H1 (cell line): ENCODE measurements at regions not wholly inside any gene's neighbourhood (a gene's known extent, or its start where the extent isn't known, plus 50 kb on each side); places are given as distances from the start of the nearest gene placed in this dataset.

ENCODE experiments used
- CTCF ChIA-PET: fragments of 300-600 bp; sonication (Branson Sonifier 250); formaldehyde crosslinking; loops from one replicate; lab custom pipeline; 2021; ENCODE audit not compliant: partially characterized antibody; lab: Charles Lee
- POLR2A ChIA-PET: fragments of 300-600 bp; sonication (Branson Sonifier 250); formaldehyde crosslinking; loops from one replicate; lab custom pipeline; 2021; ENCODE audit warnings: inconsistent platforms; ENCODE audit not compliant: partially characterized antibody; lab: Charles Lee
- DNase-seq, 2 experiments: peaks; one replicate each; pipeline versions ENCODE4 v3.0.0 to v3.0.0-alpha.2; 2010 to 2022; ENCODE audit warnings: low spot score in 2 of 2, low read depth in 1 of 2, mixed read lengths in 1 of 2
- FAIRE-seq: peaks from 2 replicates; lab custom pipeline; 2011; peaks lifted over from hg19 to GRCh38; lab: Jason Lieb, UNC
- H2AFZ ChIP-seq: 2 replicates; pipeline ENCODE4 v1.8.1; 2012; ENCODE audit warnings: low read length, inconsistent platforms
- H2AK5ac ChIP-seq: 2 replicates; pipeline ENCODE4 v1.6.1; 2013; ENCODE audit warnings: low read depth, low read length
- H2BK120ac ChIP-seq: replicated peaks from 2 replicates; pipeline ENCODE3; 2013; ENCODE audit warnings: low read depth, low read length, inconsistent platforms
- H2BK12ac ChIP-seq: 2 replicates; pipeline ENCODE4 v1.6.1; 2013; ENCODE audit warnings: low read depth, low read length
- H2BK15ac ChIP-seq: 2 replicates; pipeline ENCODE4 v1.6.1; 2013; ENCODE audit warnings: low read length
- H2BK20ac ChIP-seq: 2 replicates; pipeline ENCODE4 v1.6.1; 2013; ENCODE audit warnings: low read length
- H2BK5ac ChIP-seq: 2 replicates; pipeline ENCODE4 v1.6.1; 2013; ENCODE audit warnings: low read depth, low read length
- H3K14ac ChIP-seq: 2 replicates; pipeline ENCODE4 v1.6.1; 2013; ENCODE audit warnings: inconsistent platforms; ENCODE audit not compliant: insufficient read length
- H3K18ac ChIP-seq: 2 replicates; pipeline ENCODE4 v1.6.1; 2013; ENCODE audit warnings: low read length; ENCODE audit errors: extremely low read depth
- H3K23ac ChIP-seq: 2 replicates; pipeline ENCODE4 v1.6.1; 2013; ENCODE audit warnings: inconsistent platforms; ENCODE audit not compliant: insufficient read length
- H3K23me2 ChIP-seq: 2 replicates; pipeline ENCODE4 v1.6.1; 2013; ENCODE audit warnings: low read depth, low read length
- H3K27ac ChIP-seq: 2 replicates; pipeline ENCODE4 v1.6.1; 2011; ENCODE audit warnings: low read depth, low read length, inconsistent platforms
- H3K27me3 ChIP-seq, 4 experiments: replicated peaks in 1 of 4; 1 replicate in 1 of 4; 2 replicates in 3 of 4; pipeline versions ENCODE4 v1.6.1 to v1.8.1; 2011 to 2013; ENCODE audit warnings: low read length in 3 of 4, mild to moderate bottlenecking in 3 of 4, inconsistent platforms in 2 of 4, mixed read lengths in 2 of 4, moderate library complexity in 1 of 4; ENCODE audit not compliant: control insufficient read depth in 3 of 4, insufficient read depth in 3 of 4; ENCODE audit errors: extremely low read depth in 1 of 4
- H3K36me3 ChIP-seq, 4 experiments: 2 replicates each; pipeline versions ENCODE4 v1.6.1 to v1.8.1; 2011 to 2013; ENCODE audit warnings: mild to moderate bottlenecking in 4 of 4, low read length in 3 of 4, moderate library complexity in 2 of 4, control low read depth in 1 of 4, inconsistent platforms in 1 of 4; ENCODE audit not compliant: insufficient read depth in 4 of 4, control insufficient read depth in 2 of 4
- H3K4ac ChIP-seq: replicated peaks from 2 replicates; pipeline ENCODE3; 2013; ENCODE audit warnings: low read length, low read depth, mixed read lengths, inconsistent platforms; ENCODE audit not compliant: insufficient read length
- H3K4me1 ChIP-seq, 4 experiments: replicated peaks in 1 of 4; 1 replicate in 1 of 4; 2 replicates in 3 of 4; pipeline versions ENCODE4 v1.6.1 to v1.8.1; 2011 to 2013; ENCODE audit warnings: low read length in 3 of 4, inconsistent platforms in 2 of 4, mixed read lengths in 1 of 4; ENCODE audit not compliant: insufficient read depth in 4 of 4, control insufficient read depth in 3 of 4
- H3K4me2 ChIP-seq, 2 experiments: 2 replicates each; pipeline versions ENCODE4 v1.6.1 to v1.8.1; 2011 to 2013; ENCODE audit warnings: low read depth in 2 of 2, low read length in 2 of 2, control low read depth in 1 of 2, inconsistent platforms in 1 of 2, mild to moderate bottlenecking in 1 of 2; ENCODE audit not compliant: insufficient read depth in 1 of 2
- H3K4me3 ChIP-seq, 4 experiments: fragments of 200-600, 300-600 bp in 1 of 4; sonication (generic), shearing (Covaris generic), sonication (Bioruptor Twin) in 1 of 4; 2 replicates each; pipeline versions ENCODE4 v1.5.1 to v1.8.1; 2011 to 2016; ENCODE audit warnings: low read length in 4 of 4, low read depth in 3 of 4, control low read depth in 2 of 4, inconsistent platforms in 2 of 4, mild to moderate bottlenecking in 2 of 4, mixed read lengths in 1 of 4, moderate library complexity in 1 of 4; ENCODE audit not compliant: insufficient read depth in 2 of 4; ENCODE audit errors: extremely low read depth in 1 of 4
- H3K56ac ChIP-seq: replicated peaks from 2 replicates; pipeline ENCODE3; 2013; ENCODE audit warnings: low read depth, mild to moderate bottlenecking, mixed read lengths, low read length, inconsistent platforms; ENCODE audit not compliant: insufficient read length
- H3K79me1 ChIP-seq: 2 replicates; pipeline ENCODE4 v1.6.1; 2013; ENCODE audit warnings: low read depth, low read length, control low read depth
- H3K79me2 ChIP-seq, 2 experiments: 2 replicates each; pipeline versions ENCODE4 v1.6.1 to v1.8.1; 2012 to 2013; ENCODE audit warnings: low read length in 2 of 2, mild to moderate bottlenecking in 2 of 2, inconsistent platforms in 1 of 2; ENCODE audit not compliant: insufficient read depth in 2 of 2, control insufficient read depth in 1 of 2
- H3K9ac ChIP-seq, 4 experiments: replicated peaks in 1 of 4; 1 replicate in 1 of 4; 2 replicates in 3 of 4; pipeline versions ENCODE4 v1.6.1 to v1.8.1; 2011 to 2013; ENCODE audit warnings: low read depth in 3 of 4, low read length in 3 of 4, control low read depth in 2 of 4, mild to moderate bottlenecking in 2 of 4, moderate library complexity in 2 of 4, inconsistent platforms in 1 of 4; ENCODE audit errors: extremely low read depth in 1 of 4
- H3K9me3 ChIP-seq, 2 experiments: 2 replicates each; pipeline versions ENCODE4 v1.6.1 to v1.8.1; 2012 to 2013; ENCODE audit warnings: mild to moderate bottlenecking in 2 of 2, moderate library complexity in 2 of 2, control low read depth in 1 of 2, inconsistent platforms in 1 of 2, low read depth in 1 of 2, low read length in 1 of 2, mixed read lengths in 1 of 2; ENCODE audit not compliant: insufficient read depth in 2 of 2
- H4K20me1 ChIP-seq, 2 experiments: replicated peaks in 1 of 2; 2 replicates each; pipeline versions ENCODE3 to v1.8.1; 2011 to 2013; ENCODE audit warnings: inconsistent platforms in 2 of 2, low read length in 2 of 2, mild to moderate bottlenecking in 1 of 2; ENCODE audit not compliant: insufficient read depth in 2 of 2, control insufficient read depth in 1 of 2
- H4K5ac ChIP-seq: 2 replicates; pipeline ENCODE4 v1.6.1; 2013; ENCODE audit warnings: low read length, low read depth, mixed read lengths, inconsistent platforms; ENCODE audit not compliant: insufficient read length
- H4K8ac ChIP-seq: 2 replicates; pipeline ENCODE4 v1.8.0; 2013; ENCODE audit warnings: mild to moderate bottlenecking, moderate library complexity, low read length, inconsistent platforms; ENCODE audit not compliant: insufficient read depth; ENCODE audit errors: extremely low read depth
- H4K91ac ChIP-seq: replicated peaks from 2 replicates; pipeline ENCODE3; 2013; ENCODE audit warnings: low read length, mixed read lengths, inconsistent platforms; ENCODE audit not compliant: insufficient read length
- BACH1 ChIP-seq: IDR thresholded peaks from 2 replicates; pipeline ENCODE4 v1.6.1; 2012; ENCODE audit warnings: low read length, improper control_type of control experiment
- BRCA1 ChIP-seq: IDR thresholded peaks from 2 replicates; pipeline ENCODE4 v1.6.1; 2012; ENCODE audit warnings: low read depth, low read length, improper control_type of control experiment
- CHD1 ChIP-seq: IDR thresholded peaks from 2 replicates; pipeline ENCODE4 v1.6.1; 2012; ENCODE audit warnings: low read depth, low read length, improper control_type of control experiment
- CHD2 ChIP-seq: IDR thresholded peaks from 2 replicates; pipeline ENCODE4 v1.6.1; 2012; ENCODE audit warnings: low read length, improper control_type of control experiment
- GTF2F1 ChIP-seq: IDR thresholded peaks from 2 replicates; pipeline ENCODE4 v1.6.1; 2012; ENCODE audit warnings: low read depth, low read length, improper control_type of control experiment, borderline replicate concordance
- HDAC6 ChIP-seq: IDR thresholded peaks from one replicate; pipeline ENCODE4 v1.7.1; 2012; ENCODE audit warnings: low read depth, mild to moderate bottlenecking, inconsistent platforms, low read length, moderate library complexity
- JUND ChIP-seq: IDR thresholded peaks from 2 replicates; pipeline ENCODE4 v1.6.1; 2011; ENCODE audit warnings: mild to moderate bottlenecking, improper control_type of control experiment, low read length
- NANOG ChIP-seq: IDR thresholded peaks from 2 replicates; pipeline ENCODE4 v1.6.1; 2011; ENCODE audit warnings: low read length, low read depth, mild to moderate bottlenecking, inconsistent platforms; ENCODE audit not compliant: insufficient read depth, poor library complexity, severe bottlenecking
- NRF1 ChIP-seq: IDR thresholded peaks from 2 replicates; pipeline ENCODE4 v1.6.1; 2011; ENCODE audit warnings: mild to moderate bottlenecking, low read depth, low read length, improper control_type of control experiment
- RXRA ChIP-seq: IDR thresholded peaks from 2 replicates; pipeline ENCODE4 v1.6.1; 2011; ENCODE audit warnings: low read depth, mild to moderate bottlenecking, low read length, moderate library complexity; ENCODE audit not compliant: insufficient read depth
- SP1 ChIP-seq: IDR thresholded peaks from 2 replicates; pipeline ENCODE4 v1.6.1; 2011; ENCODE audit warnings: low read depth, low read length
- YY1 ChIP-seq: IDR thresholded peaks from 2 replicates; pipeline ENCODE4 v1.6.1; 2011; ENCODE audit warnings: low read depth, mild to moderate bottlenecking, low read length
- WGBS, 2 experiments: shearing (Covaris generic) in 1 of 2; methylation state at CpG; one replicate each; pipeline versions ENCODE4 v1.1.6 to v1.1.7; 2013 to 2015; ENCODE audit warnings: low lambda C conversion rate in 2 of 2, mixed read lengths in 2 of 2, inconsistent platforms in 1 of 2, low coverage in 1 of 2, missing lambda C conversion rate in 1 of 2; ENCODE audit not compliant: insufficient replicate concordance in 2 of 2, insufficient coverage in 1 of 2, insufficient read length in 1 of 2; ENCODE audit errors: extremely low coverage in 1 of 2, missing lambda C conversion rate in 1 of 2; 5-methylcytosine and 5-hydroxymethylcytosine counted together
- TF ChIP-seq, protein P1 (sequence below): IDR thresholded peaks from 2 replicates; pipeline ENCODE4 v1.6.1; 2011; ENCODE audit warnings: low read length, improper control_type of control experiment

DNA sequence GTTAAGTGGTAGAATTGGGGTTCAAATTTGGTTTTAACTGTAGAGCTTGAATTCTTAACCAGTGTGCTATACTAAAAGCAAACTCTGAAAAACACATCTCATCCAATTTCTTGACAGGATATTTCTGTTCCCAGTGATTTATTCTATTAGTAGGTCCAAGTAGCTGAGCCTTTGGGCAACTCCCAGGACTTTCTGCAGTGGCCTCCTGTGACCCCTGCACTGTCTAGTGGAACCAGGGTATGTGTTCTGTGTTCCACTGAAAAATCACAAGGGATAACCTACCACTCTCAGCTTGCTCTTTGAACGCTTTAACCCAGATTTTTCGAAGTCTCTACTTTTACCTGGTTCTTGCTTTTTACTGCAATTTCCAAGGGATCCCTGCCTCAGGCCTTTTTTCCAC is 58.0 kb upstream of the SCOC start:
- no peak overlapping the region for H4K8ac ChIP-seq
- H3K27me3 ChIP-seq = peaks cover 10 to 31% (median 28%) of the 10 kb centered on the region in 4 experiments
- H3K23ac ChIP-seq = no peak overlapping the region
- H3K79me2 ChIP-seq = no peaks in the 10 kb centered on the region
- ChIA-PET POLR2A (interaction anchor here (0.9 kb wide), 1 partner anchor 63 kb away, joined by 3 read pairs; no protein-coding TSS in a partner anchor), CTCF (interaction anchor here (0.6 to 2.3 kb wide), 7 partner anchors 9 to 554 kb away, joined by 3 to 11 read pairs (median 3); no protein-coding TSS in a partner anchor)
- no peak overlapping the region for H2AFZ ChIP-seq
- H2BK120ac ChIP-seq = no peak overlapping the region
- 0 out of 2 replicates have a peak, but pooled peaks cover 2% of the 10 kb centered on the region for H3K23me2 ChIP-seq
- H3K4me3 ChIP-seq = peak overlapping the region in 1 of 4 experiments; percentile 9; a peak in 2 of 8 replicates
- H3K27ac ChIP-seq = no peak overlapping the region
- H3K9me3 ChIP-seq = no peaks in the 10 kb centered on the region
- FAIRE-seq (no peak), DNase-seq (no peak)
- no peak overlapping the region for H4K5ac ChIP-seq
- H2AK5ac ChIP-seq = no peak overlapping the region
- H3K56ac ChIP-seq = no peak overlapping the region
- 75% methylated on average over 2 of the region's 2 CpGs; no CpG with 5 or more reads in 1 of the 2 experiments for WGBS, 2 experiments
- H3K4me2 ChIP-seq = no peak overlapping the region
- no peaks in the 10 kb centered on the region; a peak in 1 of 8 replicates for H3K36me3 ChIP-seq
- H3K14ac ChIP-seq = no peak overlapping the region
- peaks cover 0 to 12% (median 5%) of the 10 kb centered on the region in 4 experiments; a peak in 6 of 7 replicates for H3K4me1 ChIP-seq
- H2BK5ac ChIP-seq = no peak overlapping the region
- H3K18ac ChIP-seq = no peak overlapping the region
- no peak overlapping the region for H2BK15ac ChIP-seq
- H3K79me1 ChIP-seq = no peaks in the 10 kb centered on the region
- no peak overlapping the region for H4K91ac ChIP-seq
- H3K9ac ChIP-seq = no peak overlapping the region
- no peak overlapping the region for H2BK12ac ChIP-seq
- no peak overlapping the region for H3K4ac ChIP-seq
- peaks cover 0 to 4% of the 10 kb centered on the region in 2 experiments for H4K20me1 ChIP-seq
- no peak overlapping the region for H2BK20ac ChIP-seq
- no peak for TF ChIP-seq GTF2F1
- no peak for TF ChIP-seq NANOG
- TF ChIP-seq RXRA = no peak
- TF ChIP-seq, protein P1, sequence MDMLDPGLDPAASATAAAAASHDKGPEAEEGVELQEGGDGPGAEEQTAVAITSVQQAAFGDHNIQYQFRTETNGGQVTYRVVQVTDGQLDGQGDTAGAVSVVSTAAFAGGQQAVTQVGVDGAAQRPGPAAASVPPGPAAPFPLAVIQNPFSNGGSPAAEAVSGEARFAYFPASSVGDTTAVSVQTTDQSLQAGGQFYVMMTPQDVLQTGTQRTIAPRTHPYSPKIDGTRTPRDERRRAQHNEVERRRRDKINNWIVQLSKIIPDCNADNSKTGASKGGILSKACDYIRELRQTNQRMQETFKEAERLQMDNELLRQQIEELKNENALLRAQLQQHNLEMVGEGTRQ = no peak
- TF ChIP-seq CHD1 = no peak
- no peak for TF ChIP-seq NRF1
- no peak for TF ChIP-seq YY1
- no peak for TF ChIP-seq SP1
- TF ChIP-seq BRCA1 = no peak
- no peak for TF ChIP-seq CHD2
- no peak for TF ChIP-seq HDAC6
- no peak for TF ChIP-seq JUND
- no peak for TF ChIP-seq BACH1
